HEK293 (cell line): ENCODE measurements at regions not wholly inside any gene's neighbourhood (a gene's known extent, or its start where the extent isn't known, plus 50 kb on each side); places are given as distances from the start of the nearest gene placed in this dataset.

Source experiments
- CTCF ChIA-PET: fragments of 350-600 bp; formaldehyde crosslinking; extraction: SDS; loops from one replicate; lab custom pipeline; 2021; ENCODE audit warnings: antibody characterized with exemption; lab: Yijun Ruan, JAX
- POLR2A ChIA-PET: fragments of 300-600 bp; formaldehyde crosslinking; extraction: SDS; loops from one replicate; lab custom pipeline; 2020; ENCODE audit warnings: antibody characterized with exemption, inconsistent platforms; lab: Yijun Ruan, JAX
- H3K27ac ChIP-seq: fragments of 200-500 bp; sonication (Bioruptor generic); 2 replicates; pipeline ENCODE4 v1.5.1; 2014; ENCODE audit warnings: low read depth, low read length, control low read depth, inconsistent platforms; ENCODE audit errors: extremely low read depth
- H3K36me3 ChIP-seq, 2 experiments: fragments of 200-500 bp in 1 of 2; sonication (Bioruptor generic) in 1 of 2; 1 replicate in 1 of 2; 2 replicates in 1 of 2; pipeline ENCODE4 v1.5.1; 2014 to 2017; ENCODE audit warnings: inconsistent platforms in 2 of 2, low read length in 2 of 2; ENCODE audit not compliant: control insufficient read depth in 2 of 2, insufficient read depth in 1 of 2
- H3K4me1 ChIP-seq: fragments of 200-500 bp; sonication (Bioruptor generic); 2 replicates; pipeline ENCODE4 v1.5.1; 2014; ENCODE audit warnings: mild to moderate bottlenecking, low read length, inconsistent platforms; ENCODE audit not compliant: control insufficient read depth, insufficient read depth
- H3K4me3 ChIP-seq: 2 replicates; pipeline ENCODE4 v1.5.1; 2011; ENCODE audit warnings: low read depth, mild to moderate bottlenecking, control low read depth, low read length, moderate library complexity
- H3K9me3 ChIP-seq: fragments of 200-500 bp; sonication (Bioruptor generic); 2 replicates; pipeline ENCODE4 v1.5.1; 2014; ENCODE audit warnings: low read depth, low read length, inconsistent platforms; ENCODE audit not compliant: control insufficient read depth, insufficient read depth
- CTCF ChIP-seq: fragments of 450-650 bp; formaldehyde crosslinking; IDR thresholded peaks from 2 replicates; pipeline ENCODE4 v1.5.1; 2016; ENCODE audit warnings: missing biosample characterization, missing genetic modification characterization
- HOXD13 ChIP-seq: sonication (generic); formaldehyde crosslinking; IDR thresholded peaks from 2 replicates; pipeline ENCODE4 v1.8.0; 2022; ENCODE audit warnings: missing genetic modification reagents, borderline replicate concordance
- PRDM4 ChIP-seq: fragments of 450-650 bp; formaldehyde crosslinking; IDR thresholded peaks from 2 replicates; pipeline ENCODE4 v1.5.1; 2017; ENCODE audit warnings: missing biosample characterization, missing genetic modification characterization
- REPIN1 ChIP-seq: fragments of 450-650 bp; formaldehyde crosslinking; IDR thresholded peaks from 2 replicates; pipeline ENCODE4 v1.5.1; 2017; ENCODE audit warnings: missing biosample characterization, missing genetic modification characterization, low read depth
- TRIM28 ChIP-seq: IDR thresholded peaks from 2 replicates; pipeline ENCODE4 v1.6.1; 2011; ENCODE audit warnings: low read length, control low read depth, borderline replicate concordance
- YY1 ChIP-seq: fragments of 450-650 bp; formaldehyde crosslinking; IDR thresholded peaks from 2 replicates; pipeline ENCODE4 v1.5.1; 2018; ENCODE audit warnings: missing biosample characterization, missing genetic modification characterization
- YY2 ChIP-seq: fragments of 450-650 bp; formaldehyde crosslinking; IDR thresholded peaks from 2 replicates; pipeline ENCODE4 v1.5.1; 2016; ENCODE audit warnings: missing biosample characterization, missing genetic modification characterization
- ZFP3 ChIP-seq: fragments of 450-650 bp; formaldehyde crosslinking; IDR thresholded peaks from 2 replicates; pipeline ENCODE4 v1.5.1; 2016; ENCODE audit warnings: low read depth, missing biosample characterization, missing genetic modification characterization
- ZIC2 ChIP-seq: fragments of 450-650 bp; formaldehyde crosslinking; IDR thresholded peaks from 2 replicates; pipeline ENCODE4 v1.5.1; 2016; ENCODE audit warnings: missing biosample characterization, missing genetic modification characterization
- ZNF174 ChIP-seq: fragments of 450-650 bp; formaldehyde crosslinking; IDR thresholded peaks from 2 replicates; pipeline ENCODE4 v1.5.0; 2017; ENCODE audit warnings: missing biosample characterization, mild to moderate bottlenecking, missing genetic modification characterization
- ZNF24 ChIP-seq: fragments of 450-650 bp; formaldehyde crosslinking; IDR thresholded peaks from 2 replicates; pipeline ENCODE4 v1.5.1; 2016; ENCODE audit warnings: missing biosample characterization, missing genetic modification characterization
- ZNF394 ChIP-seq: fragments of 450-650 bp; formaldehyde crosslinking; IDR thresholded peaks from 2 replicates; pipeline ENCODE4 v1.5.1; 2016; ENCODE audit warnings: missing biosample characterization, missing genetic modification characterization, mild to moderate bottlenecking, moderate library complexity, borderline replicate concordance
- ZNF449 ChIP-seq: fragments of 450-650 bp; formaldehyde crosslinking; IDR thresholded peaks from 2 replicates; pipeline ENCODE4 v1.5.1; 2017; ENCODE audit warnings: missing biosample characterization, mild to moderate bottlenecking, missing genetic modification characterization, moderate library complexity
- ZNF530 ChIP-seq: fragments of 450-650 bp; formaldehyde crosslinking; IDR thresholded peaks from 2 replicates; pipeline ENCODE4 v1.5.1; 2016; ENCODE audit warnings: low read depth, missing biosample characterization, missing genetic modification characterization
- ZNF580 ChIP-seq: fragments of 450-650 bp; formaldehyde crosslinking; IDR thresholded peaks from 2 replicates; pipeline ENCODE4 v1.5.1; 2016; ENCODE audit warnings: missing biosample characterization, missing genetic modification characterization
- ZNF626 ChIP-seq: fragments of 450-650 bp; sonication (Bioruptor Pico); formaldehyde crosslinking; IDR thresholded peaks from 2 replicates; pipeline ENCODE4 v1.5.1; 2018; ENCODE audit warnings: missing biosample characterization, missing genetic modification characterization, inconsistent platforms
- ZNF629 ChIP-seq: fragments of 450-650 bp; formaldehyde crosslinking; IDR thresholded peaks from 2 replicates; pipeline ENCODE4 v1.5.1; 2017; ENCODE audit warnings: missing biosample characterization, missing genetic modification characterization
- ZNF704 ChIP-seq: fragments of 450-650 bp; formaldehyde crosslinking; IDR thresholded peaks from 2 replicates; pipeline ENCODE4 v1.5.1; 2016; ENCODE audit warnings: missing biosample characterization, missing genetic modification characterization
- ZNF747 ChIP-seq: fragments of 450-650 bp; formaldehyde crosslinking; IDR thresholded peaks from 2 replicates; pipeline ENCODE4 v1.5.1; 2016; ENCODE audit warnings: missing biosample characterization, missing genetic modification characterization
- ZSCAN23 ChIP-seq: fragments of 450-650 bp; formaldehyde crosslinking; IDR thresholded peaks from 2 replicates; pipeline ENCODE4 v1.5.1; 2016; ENCODE audit warnings: missing biosample characterization, missing genetic modification characterization

GRCh38 chr3:180306691-180307090 is 270.0 kb upstream of the PEX5L start:
- POLR2A ChIA-PET: no interaction called here

GRCh38 chr3:180311242-180311641 is 274.5 kb upstream of the PEX5L start:
- TF ChIP-seq ZNF704 (tag by site-specific recombination): no peak
- TF ChIP-seq ZNF747 (tag by site-specific recombination): no peak
- TF ChIP-seq ZNF629 (tag by site-specific recombination): no peak
- TF ChIP-seq, all 188 proteins: peak for 0
- CTCF ChIA-PET: no interaction called here
- H3K9me3 ChIP-seq: no peaks in the 10 kb centered on the region

More at GRCh38 chr3:180306691-180307090, 270.0 kb upstream of the PEX5L start:
- Histone ChIP-seq H3K36me3 (no peaks in the 10 kb centered on the region), H3K9me3 (no peaks in the 10 kb centered on the region), H3K4me3 (no peak overlapping the region), H3K4me1 (no peaks in the 10 kb centered on the region), H3K27ac (no peak overlapping the region)
- CTCF ChIA-PET: no interaction called here
- TF ChIP-seq PRDM4 (tag by site-specific recombination): no peak

GRCh38 chr3:180316321-180316720 is 279.6 kb upstream of the PEX5L start:
- ChIA-PET CTCF (interaction anchor here (1.0 kb wide), 1 partner anchor 387 kb away, joined by 3 read pairs; no protein-coding TSS in a partner anchor), POLR2A (no interaction called here)
- Histone ChIP-seq H3K9me3 (no peaks in the 10 kb centered on the region), H3K4me1 (no peaks in the 10 kb centered on the region), H3K27ac (no peak overlapping the region), H3K4me3 (no peak overlapping the region), H3K36me3 (no peaks in the 10 kb centered on the region)
- TF ChIP-seq ZNF530 (tag by site-specific recombination) (no peak), ZNF394 (tag by site-specific recombination) (no peak), CTCF (tag by site-specific recombination) (no peak), YY1 (tag by site-specific recombination) (no peak), ZNF174 (tag by site-specific recombination) (no peak), REPIN1 (tag by site-specific recombination) (no peak), YY2 (tag by site-specific recombination) (no peak), ZNF449 (tag by site-specific recombination) (no peak), ZSCAN23 (no peak), ZNF626 (tag by site-specific recombination) (no peak), ZNF580 (tag by site-specific recombination) (no peak), ZFP3 (tag by site-specific recombination) (no peak), TRIM28 (no peak), HOXD13 (CRISPR knock-in tag) (no peak), ZIC2 (tag by site-specific recombination) (no peak), ZNF24 (tag by site-specific recombination) (no peak)
- TF ChIP-seq, all 188 proteins: peak for 0

More at GRCh38 chr3:180311242-180311641, 274.5 kb upstream of the PEX5L start:
- POLR2A ChIA-PET: no interaction called here
- Histone ChIP-seq H3K36me3 (no peaks in the 10 kb centered on the region), H3K27ac (no peak overlapping the region), H3K4me1 (no peaks in the 10 kb centered on the region), H3K4me3 (no peak overlapping the region)
